ENCODE measurements at regions not wholly inside any gene's neighbourhood (a gene's known extent, or its start where the extent isn't known, plus 50 kb on each side); places are given as distances from the start of the nearest gene placed in this dataset.

DNA sequence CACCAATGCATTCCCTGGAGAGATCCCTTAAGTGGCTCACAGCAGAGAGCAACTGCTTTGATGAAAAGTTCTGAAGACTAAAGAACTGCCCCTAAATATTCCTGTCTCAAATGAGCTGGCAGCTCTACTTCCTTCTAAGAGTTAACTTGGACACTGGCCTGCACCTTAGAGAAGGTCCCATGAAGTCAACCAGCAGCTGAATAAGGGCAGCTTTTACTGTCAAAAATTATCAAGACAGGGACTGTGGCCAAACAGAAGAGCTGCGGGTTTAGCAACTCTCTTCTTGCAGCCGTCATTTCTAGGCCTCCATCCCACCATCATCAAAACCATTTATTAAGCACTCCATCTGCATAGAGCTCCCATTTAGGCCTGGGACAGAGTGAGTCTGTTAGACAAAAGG is 491.1 kb upstream of the TSHZ3 start:
- 97% methylated on average over 2 of the region's 2 CpGs for WGBS, 2 donors
- DNase-seq (ENCODE audit: low spot score in 2 of 2): no peak
- TF ChIP-seq, protein P1, sequence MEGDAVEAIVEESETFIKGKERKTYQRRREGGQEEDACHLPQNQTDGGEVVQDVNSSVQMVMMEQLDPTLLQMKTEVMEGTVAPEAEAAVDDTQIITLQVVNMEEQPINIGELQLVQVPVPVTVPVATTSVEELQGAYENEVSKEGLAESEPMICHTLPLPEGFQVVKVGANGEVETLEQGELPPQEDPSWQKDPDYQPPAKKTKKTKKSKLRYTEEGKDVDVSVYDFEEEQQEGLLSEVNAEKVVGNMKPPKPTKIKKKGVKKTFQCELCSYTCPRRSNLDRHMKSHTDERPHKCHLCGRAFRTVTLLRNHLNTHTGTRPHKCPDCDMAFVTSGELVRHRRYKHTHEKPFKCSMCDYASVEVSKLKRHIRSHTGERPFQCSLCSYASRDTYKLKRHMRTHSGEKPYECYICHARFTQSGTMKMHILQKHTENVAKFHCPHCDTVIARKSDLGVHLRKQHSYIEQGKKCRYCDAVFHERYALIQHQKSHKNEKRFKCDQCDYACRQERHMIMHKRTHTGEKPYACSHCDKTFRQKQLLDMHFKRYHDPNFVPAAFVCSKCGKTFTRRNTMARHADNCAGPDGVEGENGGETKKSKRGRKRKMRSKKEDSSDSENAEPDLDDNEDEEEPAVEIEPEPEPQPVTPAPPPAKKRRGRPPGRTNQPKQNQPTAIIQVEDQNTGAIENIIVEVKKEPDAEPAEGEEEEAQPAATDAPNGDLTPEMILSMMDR (IDR thresholded peaks at IDR 0.05): no peak
- TF ChIP-seq POLR2A (IDR thresholded peaks at IDR 0.05): no peak
- H3K4me3 ChIP-seq (ENCODE audit: low read depth, poor library complexity, severe bottlenecking): no peak overlapping the region
- intact Hi-C loops (cut with DNase I; ENCODE audit: low total_unique reads): no loop called here

- TF ChIP-seq POLR2A (IDR thresholded peaks at IDR 0.05): no peak
- TF ChIP-seq, protein P1 (IDR thresholded peaks at IDR 0.05): no peak
- 79 to 92% methylated on average over 1 of the region's 1 CpG for WGBS, 2 donors
- H3K4me3 ChIP-seq (ENCODE audit: low read depth, poor library complexity, severe bottlenecking): no peak overlapping the region
- intact Hi-C loops (cut with DNase I; ENCODE audit: low total_unique reads): no loop called here
- DNase-seq (ENCODE audit: low spot score in 2 of 2): no peak
Measured at GRCh38 chr19:31841755-31842154, 492.5 kb upstream of the TSHZ3 start.

DNA sequence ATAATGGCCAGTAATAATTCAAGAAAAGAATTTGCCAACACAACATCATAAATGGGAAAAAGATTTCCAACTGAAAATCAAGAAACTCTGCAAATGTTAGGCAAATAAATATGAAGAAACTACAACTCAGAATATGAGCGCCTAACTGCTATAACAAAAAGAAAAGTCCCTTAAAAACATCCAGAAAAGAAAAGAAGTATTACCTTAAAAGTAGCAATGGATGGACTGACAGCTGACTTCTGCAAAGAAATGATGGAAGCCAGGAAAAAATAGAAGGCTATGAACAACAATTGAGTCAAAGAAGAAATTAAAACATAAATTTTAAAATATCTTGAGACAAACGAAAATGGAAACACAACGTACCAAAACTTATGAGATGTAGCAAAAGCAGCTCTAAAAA is 482.3 kb upstream of the ZNF507 start:
- intact Hi-C loops (cut with DNase I; ENCODE audit: low total_unique reads): no loop called here
- no peak for TF ChIP-seq POLR2A (IDR thresholded peaks at IDR 0.05)
- TF ChIP-seq, protein P1 (IDR thresholded peaks at IDR 0.05): no peak
- WGBS, 2 donors: 84 to 85% methylated on average over 3 of the region's 3 CpGs
- H3K4me3 ChIP-seq (ENCODE audit: low read depth, poor library complexity, severe bottlenecking): no peak overlapping the region
- no peak for DNase-seq (ENCODE audit: low spot score in 2 of 2)

GRCh38 chr19:31874313-31874712 is 471.1 kb upstream of the ZNF507 start:
- H3K4me3 ChIP-seq (ENCODE audit: low read depth, poor library complexity, severe bottlenecking): no peak overlapping the region
- 90 to 93% methylated on average over 4 of the region's 4 CpGs for WGBS, 2 donors
- intact Hi-C loops (cut with DNase I; ENCODE audit: low total_unique reads): no loop called here
- DNase-seq (ENCODE audit: low spot score in 2 of 2): no peak
- TF ChIP-seq POLR2A (IDR thresholded peaks at IDR 0.05): no peak
- TF ChIP-seq, protein P1 (IDR thresholded peaks at IDR 0.05): no peak

DNA sequence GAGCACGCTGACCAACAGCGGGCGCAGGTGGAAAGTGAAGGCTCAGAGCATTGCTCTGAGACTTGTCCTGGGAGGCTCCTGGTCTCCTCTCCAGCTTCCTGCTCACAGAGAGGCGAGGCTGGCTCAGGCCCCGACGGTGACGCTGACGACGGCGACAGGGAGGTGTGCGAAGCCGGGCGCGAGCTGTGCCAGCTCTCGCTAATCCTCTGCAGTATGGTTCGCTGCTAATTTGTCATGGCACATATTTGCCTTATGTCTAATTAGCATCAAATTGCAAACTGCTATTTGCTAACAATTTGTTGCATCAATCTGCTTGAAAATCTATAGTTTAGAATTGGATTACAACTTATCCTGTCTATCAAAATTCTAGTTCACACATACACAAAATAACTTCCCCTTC is 469.8 kb upstream of the ZNF507 start:
- DNase-seq (ENCODE audit: low spot score in 2 of 2): no peak
- intact Hi-C loops (cut with DNase I; ENCODE audit: low total_unique reads): no loop called here
- TF ChIP-seq, protein P1 (IDR thresholded peaks at IDR 0.05): no peak
- TF ChIP-seq POLR2A (IDR thresholded peaks at IDR 0.05): no peak
- no peak overlapping the region for H3K4me3 ChIP-seq (ENCODE audit: low read depth, poor library complexity, severe bottlenecking)
- WGBS, 2 donors: 87 to 92% methylated on average over 16 of the region's 16 CpGs

GRCh38 chr19:31880283-31880682 is 465.1 kb upstream of the ZNF507 start:
- no peak for DNase-seq (ENCODE audit: low spot score in 2 of 2)
- TF ChIP-seq, protein P1 (IDR thresholded peaks at IDR 0.05): no peak
- TF ChIP-seq POLR2A (IDR thresholded peaks at IDR 0.05): no peak
- no peak overlapping the region for H3K4me3 ChIP-seq (ENCODE audit: low read depth, poor library complexity, severe bottlenecking)
- WGBS, 2 donors: 49 to 71% methylated on average over 2 of the region's 2 CpGs
- intact Hi-C loops (cut with DNase I; ENCODE audit: low total_unique reads): no loop called here
